NCI-H1105 treated with DMSO at 0.1 percent for 48 hours (cell line): ENCODE measurements at regions not wholly inside any gene's neighbourhood (a gene's known extent, or its start where the extent isn't known, plus 50 kb on each side); places are given as distances from the start of the nearest gene placed in this dataset.

Experiments used
- DNase-seq: peaks from one replicate; lab custom pipeline; 2025; lab: John Stamatoyannopoulos, UW

GRCh38 chr1:115140442-115141144 is 51.3 kb upstream of the TSPAN2 start:
- DNase-seq: no peak

DNA sequence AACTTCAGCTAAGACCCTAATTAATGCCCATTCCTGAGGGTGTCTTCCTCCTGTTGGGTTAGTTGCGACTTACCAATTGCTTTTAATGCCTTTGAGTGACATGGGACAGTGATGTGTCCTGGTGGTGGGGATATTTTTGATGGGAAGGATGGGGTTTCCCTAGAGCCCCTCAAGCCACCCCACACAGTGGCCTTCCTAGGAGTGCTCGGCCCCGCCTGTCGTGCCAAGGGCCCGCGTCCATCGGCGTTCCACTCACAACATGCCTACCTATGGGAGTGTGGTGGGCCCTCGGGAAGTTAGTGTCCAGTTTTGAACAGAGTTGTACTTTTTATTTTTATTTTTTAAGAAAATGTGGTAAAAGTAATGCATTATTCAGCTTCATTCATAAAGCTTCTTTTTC is 50.1 kb upstream of the TSPAN2 start:
- no peak for DNase-seq
